Muscle layer of duodenum (tissue), 2 donors: ENCODE measurements at regions not wholly inside any gene's neighbourhood (a gene's known extent, or its start where the extent isn't known, plus 50 kb on each side); places are given as distances from the start of the nearest gene placed in this dataset.

Source experiments
- H3K27ac ChIP-seq: one replicate; pipeline ENCODE4 v1.7.0; 2013; ENCODE audit warnings: mild to moderate bottlenecking, low read length
- H3K27me3 ChIP-seq: one replicate; pipeline ENCODE4 v1.7.0; 2013; ENCODE audit warnings: low read depth, mild to moderate bottlenecking, control low read depth, low read length
- H3K36me3 ChIP-seq, 2 donors: one replicate each; pipeline ENCODE4 v1.7.0; 2013; ENCODE audit warnings: low read length in 2 of 2, control low read depth in 1 of 2, mild to moderate bottlenecking in 1 of 2; ENCODE audit not compliant: insufficient read depth in 2 of 2, control insufficient read depth in 1 of 2
- H3K4me1 ChIP-seq, 2 donors: one replicate each; pipeline ENCODE4 v1.7.0; 2013; ENCODE audit warnings: low read length in 2 of 2, mild to moderate bottlenecking in 2 of 2, control low read depth in 1 of 2, moderate library complexity in 1 of 2; ENCODE audit not compliant: insufficient read depth in 2 of 2, control insufficient read depth in 1 of 2
- H3K4me3 ChIP-seq, 2 donors: one replicate each; pipeline ENCODE4 v1.7.0; 2013; ENCODE audit warnings: low read length in 2 of 2, low read depth in 1 of 2, mild to moderate bottlenecking in 1 of 2
- H3K9me3 ChIP-seq, 2 donors: one replicate each; pipeline ENCODE4 v1.7.0; 2013; ENCODE audit warnings: low read length in 2 of 2, control low read depth in 1 of 2, mild to moderate bottlenecking in 1 of 2; ENCODE audit not compliant: control insufficient read depth in 1 of 2
- donor health status: healthy.

DNA sequence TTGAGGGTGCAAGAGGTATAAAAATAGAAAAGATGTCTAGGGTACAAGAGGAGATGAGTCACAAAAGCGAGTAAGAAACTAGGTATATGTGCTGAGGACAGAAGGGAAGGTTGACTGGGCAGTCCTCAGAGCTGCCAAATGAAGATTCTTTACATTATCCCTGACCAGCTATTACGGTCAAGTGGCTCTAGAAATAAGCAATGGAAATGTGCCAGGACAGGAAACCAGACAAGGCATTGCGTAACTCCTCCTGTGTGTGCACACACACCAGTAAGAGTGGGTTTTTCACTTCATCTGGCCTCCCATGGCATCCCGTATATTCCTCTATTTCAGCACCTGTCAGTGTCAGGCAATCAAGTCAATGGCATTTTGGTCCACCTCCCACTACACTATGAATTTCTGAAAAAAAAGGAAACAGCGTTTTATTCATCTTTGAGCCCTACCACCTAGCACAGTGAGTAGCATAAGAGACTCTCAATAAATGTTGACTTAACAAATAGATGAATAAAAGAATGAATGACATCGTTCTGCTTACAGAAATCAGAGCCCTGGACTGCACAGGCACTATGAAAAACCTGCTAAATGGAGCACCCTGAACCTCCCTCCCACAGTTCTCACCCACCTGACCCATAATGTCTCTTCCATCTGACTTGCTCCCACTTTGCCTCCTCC, 62.6 kb upstream of the KLF3 start:
- Histone ChIP-seq H3K27me3 (no peaks in the 10 kb centered on the region), H3K27ac (no peak overlapping the region), H3K4me3 (no peak overlapping the region), H3K36me3 (no peaks in the 10 kb centered on the region), H3K9me3 (no peaks in the 10 kb centered on the region), H3K4me1 (peaks cover 0 to 5% of the 10 kb centered on the region in 2 donors)

DNA sequence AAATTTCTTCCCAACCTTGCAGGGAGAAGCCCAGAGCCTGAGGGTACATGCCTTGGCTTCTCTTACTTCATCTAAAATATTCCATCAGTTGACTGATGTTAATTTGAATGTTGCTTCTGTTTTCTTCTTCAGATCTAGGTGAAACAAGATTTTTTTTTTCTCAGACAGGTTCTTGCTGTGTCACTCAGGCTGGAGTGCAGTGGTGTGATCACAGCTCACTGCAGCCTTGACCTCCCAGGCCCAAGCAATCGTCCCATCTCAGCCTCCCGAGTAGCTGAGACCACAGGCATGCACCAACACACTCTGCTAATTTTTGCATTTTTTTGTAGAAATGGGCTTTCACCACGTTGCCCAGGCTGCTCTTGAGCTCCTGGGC, 62.1 kb upstream of the KLF3 start:
- H3K9me3 ChIP-seq = no peaks in the 10 kb centered on the region
- H3K4me1 ChIP-seq = peaks cover 0 to 5% of the 10 kb centered on the region in 2 donors
- no peak overlapping the region for H3K4me3 ChIP-seq
- H3K27me3 ChIP-seq = no peaks in the 10 kb centered on the region
- no peak overlapping the region for H3K27ac ChIP-seq
- H3K36me3 ChIP-seq = no peaks in the 10 kb centered on the region

DNA sequence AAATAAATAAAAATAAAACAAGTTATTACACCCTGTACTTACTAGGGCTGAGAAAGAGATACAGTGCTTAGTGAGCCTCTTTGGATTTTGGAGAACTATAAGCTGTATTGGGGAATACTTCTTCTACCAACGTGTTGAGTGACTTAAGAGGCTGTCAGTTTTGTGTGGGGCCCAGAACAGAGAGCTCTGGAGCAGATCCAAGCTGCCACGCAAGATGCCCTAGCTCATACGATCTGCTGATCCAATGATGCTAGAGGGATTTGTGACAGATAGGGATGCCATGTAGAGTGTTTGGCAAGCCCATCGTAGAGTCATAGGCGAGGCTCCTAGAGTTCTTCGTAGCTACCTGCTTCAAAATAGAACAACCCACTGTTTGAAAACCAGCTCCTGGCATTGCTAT, 60.3 kb upstream of the KLF3 start:
- Histone ChIP-seq H3K27ac (no peak overlapping the region), H3K4me1 (peaks cover 0 to 5% of the 10 kb centered on the region in 2 donors), H3K4me3 (no peak overlapping the region), H3K27me3 (no peaks in the 10 kb centered on the region), H3K9me3 (no peaks in the 10 kb centered on the region), H3K36me3 (no peaks in the 10 kb centered on the region)

DNA sequence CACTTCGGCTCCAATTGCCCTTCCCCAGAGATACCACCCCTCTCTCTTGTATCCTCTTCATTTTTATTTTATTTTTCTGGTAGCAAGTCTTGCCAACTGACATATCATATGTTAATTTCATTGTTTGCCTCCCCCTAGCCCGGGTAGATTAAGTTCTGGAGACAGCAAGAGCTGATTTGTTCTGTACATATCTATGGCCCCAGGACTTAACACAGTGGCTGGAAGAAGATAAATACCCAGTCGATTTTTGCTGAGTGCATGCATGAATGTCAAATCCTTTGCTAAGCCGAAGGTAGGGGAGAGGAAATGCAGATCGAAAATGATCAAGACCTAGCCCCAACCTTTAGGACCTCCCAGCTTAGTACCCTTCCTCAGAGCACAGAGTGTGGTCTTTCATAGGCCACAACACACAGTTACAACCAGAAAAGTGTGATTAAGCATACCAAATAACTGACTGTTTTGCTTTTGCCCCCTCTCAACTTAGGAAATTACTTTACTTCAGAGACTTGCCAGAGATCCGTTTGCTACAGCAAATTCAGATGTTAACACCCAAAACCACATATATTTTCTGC, 58.7 kb upstream of the KLF3 start:
- Histone ChIP-seq H3K27me3 (no peaks in the 10 kb centered on the region), H3K9me3 (no peaks in the 10 kb centered on the region), H3K36me3 (no peaks in the 10 kb centered on the region), H3K4me1 (peaks cover 0 to 5% of the 10 kb centered on the region in 2 donors), H3K4me3 (no peak overlapping the region), H3K27ac (no peak overlapping the region)

DNA sequence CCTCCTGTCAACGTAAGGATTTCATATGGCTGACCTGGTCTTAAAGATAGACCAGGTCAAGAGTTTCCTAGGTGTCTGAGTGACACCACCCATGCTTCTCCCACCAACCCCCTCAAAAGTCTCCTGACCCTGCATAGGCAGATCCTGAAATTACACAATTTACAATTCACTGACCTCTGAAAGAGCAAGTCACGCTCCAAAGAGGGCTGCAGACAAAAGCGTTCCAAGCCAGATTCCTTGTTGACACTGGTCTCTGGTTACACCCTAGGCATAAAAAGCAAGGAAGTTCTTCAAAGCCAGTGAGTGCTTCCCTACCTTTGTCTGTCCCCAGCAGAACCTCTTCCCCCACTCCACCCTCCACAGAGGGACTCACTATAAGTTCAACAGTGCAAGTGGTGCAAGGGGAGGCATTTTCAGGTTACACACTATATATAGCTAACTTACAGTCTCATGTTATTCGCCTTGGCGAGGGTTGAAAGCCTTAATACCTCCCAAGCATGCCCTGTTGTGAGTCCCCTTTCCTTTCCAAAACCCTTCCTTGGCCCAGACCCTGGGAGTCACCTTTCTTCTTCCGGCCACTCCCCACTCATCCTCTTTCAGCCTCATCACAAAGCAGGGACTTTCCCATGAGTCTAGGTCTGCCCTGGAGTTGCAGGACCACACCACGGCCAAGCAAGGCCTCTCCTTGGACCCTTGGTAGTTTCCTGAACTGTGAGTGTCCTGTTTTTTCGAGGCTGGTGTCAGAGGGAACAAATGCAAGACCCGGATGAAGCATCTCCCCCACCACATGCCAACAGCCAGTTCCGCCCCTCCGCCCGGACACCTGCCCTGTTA, 58.0 kb upstream of the KLF3 start:
- no peaks in the 10 kb centered on the region for H3K36me3 ChIP-seq
- peaks cover 0 to 7% of the 10 kb centered on the region in 2 donors for H3K4me1 ChIP-seq
- H3K4me3 ChIP-seq = no peak overlapping the region
- H3K27ac ChIP-seq = no peak overlapping the region
- no peaks in the 10 kb centered on the region for H3K27me3 ChIP-seq
- H3K9me3 ChIP-seq = no peaks in the 10 kb centered on the region

DNA sequence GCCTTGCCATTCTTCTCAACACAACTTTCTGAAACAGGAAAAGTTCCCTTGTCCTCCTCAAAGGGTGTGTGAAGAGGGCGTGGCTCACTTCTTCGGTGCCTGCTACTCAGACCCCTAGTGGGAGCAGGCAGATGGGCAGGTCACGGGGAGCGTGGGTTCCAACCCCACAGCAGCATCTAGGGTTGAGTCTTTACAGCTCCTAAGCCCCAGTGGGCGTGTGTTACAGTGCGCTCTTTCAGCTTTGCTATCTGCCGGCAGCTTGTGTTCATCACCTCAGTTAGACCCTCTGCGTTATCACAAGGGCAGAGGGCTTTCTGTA, 57.5 kb upstream of the KLF3 start:
- no peaks in the 10 kb centered on the region for H3K36me3 ChIP-seq
- no peaks in the 10 kb centered on the region for H3K27me3 ChIP-seq
- H3K27ac ChIP-seq = no peak overlapping the region
- no peak overlapping the region for H3K4me3 ChIP-seq
- peaks cover 0 to 6% of the 10 kb centered on the region in 2 donors for H3K4me1 ChIP-seq
- no peaks in the 10 kb centered on the region for H3K9me3 ChIP-seq

DNA sequence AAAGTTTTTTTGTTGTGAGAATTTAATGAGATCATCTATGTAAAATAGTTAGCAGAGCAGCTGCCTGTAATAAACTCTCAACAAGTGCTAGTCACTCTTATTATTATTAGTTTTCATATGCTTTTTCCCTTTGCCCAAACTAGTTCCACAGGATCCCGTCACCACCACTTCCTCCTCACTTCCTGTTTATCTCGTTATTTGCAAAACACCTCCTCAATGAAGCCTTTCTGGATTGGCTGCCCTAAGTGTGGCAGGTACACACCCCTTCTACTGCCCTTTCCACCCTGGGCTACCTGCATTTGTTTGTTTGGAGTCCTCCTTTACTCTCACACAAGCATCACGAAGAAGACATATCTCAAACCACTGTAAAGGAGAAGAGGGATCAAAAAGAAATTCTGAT, 54.4 kb upstream of the KLF3 start:
- H3K27ac ChIP-seq = no peak overlapping the region
- H3K4me1 ChIP-seq = peaks cover 0 to 27% of the 10 kb centered on the region in 2 donors
- H3K9me3 ChIP-seq = no peaks in the 10 kb centered on the region
- H3K4me3 ChIP-seq = no peak overlapping the region
- H3K27me3 ChIP-seq = no peaks in the 10 kb centered on the region
- H3K36me3 ChIP-seq = no peaks in the 10 kb centered on the region

DNA sequence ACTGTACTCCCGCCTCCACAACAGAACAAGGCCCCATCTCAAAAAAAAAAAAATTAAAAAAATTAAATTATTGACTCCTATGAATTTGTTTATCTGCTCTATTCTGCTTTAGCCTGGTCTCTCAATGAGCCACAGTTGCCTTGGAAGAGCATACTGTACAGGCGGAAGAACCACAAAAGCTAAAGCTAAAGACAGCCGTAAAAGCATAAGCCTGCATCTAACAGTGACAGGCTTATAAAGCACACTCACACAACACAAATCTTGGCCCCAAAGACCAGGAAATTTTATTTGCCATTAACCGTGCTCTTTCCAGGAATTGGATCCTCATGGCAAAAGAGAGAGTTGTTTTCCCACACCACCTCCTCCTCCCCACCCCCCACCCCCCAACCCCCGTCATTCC, 53.5 kb upstream of the KLF3 start:
- H3K27ac ChIP-seq = no peak overlapping the region
- H3K36me3 ChIP-seq = no peaks in the 10 kb centered on the region
- H3K9me3 ChIP-seq = no peaks in the 10 kb centered on the region
- no peaks in the 10 kb centered on the region for H3K27me3 ChIP-seq
- no peak overlapping the region for H3K4me3 ChIP-seq
- peaks cover 0 to 27% of the 10 kb centered on the region in 2 donors for H3K4me1 ChIP-seq

DNA sequence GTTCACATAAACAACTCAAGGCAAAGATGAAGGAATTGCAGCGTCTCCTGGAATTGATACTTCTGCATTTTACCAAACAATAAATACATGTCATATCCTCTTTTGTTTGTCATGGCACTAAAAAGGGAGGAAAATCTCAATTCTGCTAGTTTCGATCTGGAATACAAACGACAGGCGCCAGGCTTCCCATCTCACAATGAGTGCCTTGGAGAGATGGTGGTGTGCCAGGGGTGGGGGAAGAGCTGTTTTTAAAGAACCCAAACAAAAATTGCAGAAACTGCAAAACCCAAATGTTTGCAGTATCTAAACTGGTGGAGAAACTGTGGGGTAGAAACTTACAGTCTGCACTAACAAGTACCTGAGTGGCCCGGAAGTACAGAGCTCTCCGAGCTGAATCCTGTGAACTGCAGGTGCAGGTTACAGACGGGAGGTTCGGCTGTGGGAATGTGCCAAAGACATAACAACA, 53.0 kb upstream of the KLF3 start:
- H3K4me3 ChIP-seq = peak overlapping the region; percentile 8 to 24
- no peaks in the 10 kb centered on the region for H3K9me3 ChIP-seq
- no peaks in the 10 kb centered on the region for H3K27me3 ChIP-seq
- no peak overlapping the region for H3K27ac ChIP-seq
- no peaks in the 10 kb centered on the region for H3K36me3 ChIP-seq
- H3K4me1 ChIP-seq = peaks cover 0 to 27% of the 10 kb centered on the region in 2 donors

DNA sequence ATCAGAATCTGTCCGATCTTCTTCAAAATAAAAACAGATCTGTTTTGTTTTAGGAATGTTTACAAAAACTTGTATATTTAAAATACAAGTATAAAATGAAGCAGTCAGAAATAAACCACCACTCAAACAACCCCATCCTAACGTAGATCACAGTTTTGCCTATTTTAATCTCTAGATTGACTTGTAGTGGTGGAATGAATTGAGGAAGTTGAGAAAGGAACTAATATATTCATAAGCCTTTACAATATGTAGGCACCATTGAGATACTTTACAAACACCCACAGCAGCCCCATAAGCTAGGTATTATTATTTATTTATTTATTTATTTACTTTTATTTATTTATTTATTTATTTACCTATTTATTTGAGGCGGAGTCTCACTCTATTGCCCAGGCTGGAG, 52.3 kb upstream of the KLF3 start:
- Histone ChIP-seq H3K4me1 (peaks cover 0 to 27% of the 10 kb centered on the region in 2 donors), H3K9me3 (no peaks in the 10 kb centered on the region), H3K27ac (no peak overlapping the region), H3K36me3 (no peaks in the 10 kb centered on the region), H3K4me3 (no peak overlapping the region), H3K27me3 (no peaks in the 10 kb centered on the region)

DNA sequence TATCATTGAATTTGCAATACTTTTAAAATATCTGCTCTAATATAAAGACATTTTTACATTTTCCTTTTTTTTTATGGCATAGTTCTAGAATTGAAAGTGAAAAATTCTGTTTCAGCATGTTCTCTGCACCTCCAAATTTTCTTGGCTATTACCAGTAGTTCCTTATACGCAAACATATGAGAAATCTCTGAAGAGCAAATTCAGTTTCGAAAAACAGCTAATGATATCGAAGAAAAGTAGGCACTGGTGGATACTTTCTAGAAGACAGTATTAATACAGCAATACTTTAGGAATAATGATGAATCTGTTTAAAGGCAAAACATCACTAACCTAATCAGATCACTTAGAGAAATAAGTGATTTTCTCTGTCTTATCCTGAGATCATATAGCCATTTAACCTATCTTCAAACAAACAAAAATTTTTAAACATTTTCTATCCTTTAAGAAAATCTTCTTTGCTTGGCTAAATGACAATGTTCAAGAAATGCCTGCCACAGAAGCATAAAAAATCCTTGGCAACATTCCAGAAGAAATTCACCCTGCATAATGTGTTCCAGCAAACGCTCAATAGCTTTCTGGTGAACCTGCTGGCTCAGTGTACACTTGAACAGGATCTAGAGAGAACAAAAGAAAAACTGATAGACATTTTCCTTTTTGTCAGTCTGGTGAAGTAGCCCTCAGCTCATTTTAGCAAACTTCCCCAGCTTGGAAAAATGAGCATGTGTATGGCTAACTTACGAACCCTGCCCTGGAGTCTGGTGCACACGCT, 51.2 kb upstream of the KLF3 start:
- peak overlapping the region; percentile 25 for H3K27ac ChIP-seq
- H3K4me3 ChIP-seq = peak overlapping the region in 1 of 2 donors; percentile 7
- no peaks in the 10 kb centered on the region for H3K9me3 ChIP-seq
- H3K36me3 ChIP-seq = no peaks in the 10 kb centered on the region
- no peaks in the 10 kb centered on the region for H3K27me3 ChIP-seq
- peaks cover 0 to 27% of the 10 kb centered on the region in 2 donors for H3K4me1 ChIP-seq
